ENCODE measurements at regions not wholly inside any gene's neighbourhood (a gene's known extent, or its start where the extent isn't known, plus 50 kb on each side); places are given as distances from the start of the nearest gene placed in this dataset.

DNA sequence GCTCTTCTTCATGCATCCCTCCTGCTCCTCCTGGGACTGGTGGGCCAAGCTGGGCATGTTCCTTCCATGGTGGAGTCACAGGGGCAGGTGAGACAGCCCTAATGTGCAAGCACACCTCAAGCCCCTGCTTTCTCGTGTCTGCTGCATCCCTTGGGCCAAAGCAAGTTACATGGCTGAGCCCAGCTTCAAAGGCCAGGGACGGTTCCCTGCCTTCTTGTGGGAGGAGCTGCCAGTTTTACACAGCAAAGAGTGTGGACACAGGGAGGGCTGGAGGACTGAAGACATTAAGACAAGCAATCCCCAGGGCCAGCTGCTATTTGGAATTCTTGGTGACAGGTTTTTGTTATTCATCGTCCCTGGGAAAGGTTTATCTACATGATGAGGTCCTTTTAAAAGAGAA is 175.2 kb upstream of the CACNA1E start:
- TF ChIP-seq POLR2A (IDR thresholded peaks at IDR 0.05) (no peak), EP300 (IDR thresholded peaks at IDR 0.05) (no peak)
- TF ChIP-seq, protein P1, sequence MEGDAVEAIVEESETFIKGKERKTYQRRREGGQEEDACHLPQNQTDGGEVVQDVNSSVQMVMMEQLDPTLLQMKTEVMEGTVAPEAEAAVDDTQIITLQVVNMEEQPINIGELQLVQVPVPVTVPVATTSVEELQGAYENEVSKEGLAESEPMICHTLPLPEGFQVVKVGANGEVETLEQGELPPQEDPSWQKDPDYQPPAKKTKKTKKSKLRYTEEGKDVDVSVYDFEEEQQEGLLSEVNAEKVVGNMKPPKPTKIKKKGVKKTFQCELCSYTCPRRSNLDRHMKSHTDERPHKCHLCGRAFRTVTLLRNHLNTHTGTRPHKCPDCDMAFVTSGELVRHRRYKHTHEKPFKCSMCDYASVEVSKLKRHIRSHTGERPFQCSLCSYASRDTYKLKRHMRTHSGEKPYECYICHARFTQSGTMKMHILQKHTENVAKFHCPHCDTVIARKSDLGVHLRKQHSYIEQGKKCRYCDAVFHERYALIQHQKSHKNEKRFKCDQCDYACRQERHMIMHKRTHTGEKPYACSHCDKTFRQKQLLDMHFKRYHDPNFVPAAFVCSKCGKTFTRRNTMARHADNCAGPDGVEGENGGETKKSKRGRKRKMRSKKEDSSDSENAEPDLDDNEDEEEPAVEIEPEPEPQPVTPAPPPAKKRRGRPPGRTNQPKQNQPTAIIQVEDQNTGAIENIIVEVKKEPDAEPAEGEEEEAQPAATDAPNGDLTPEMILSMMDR (IDR thresholded peaks at IDR 0.05), result no peak
- 24 to 39% methylated on average over 3 of the region's 3 CpGs for WGBS, 2 donors
- H3K36me3 ChIP-seq, result no peaks in the 10 kb centered on the region

DNA sequence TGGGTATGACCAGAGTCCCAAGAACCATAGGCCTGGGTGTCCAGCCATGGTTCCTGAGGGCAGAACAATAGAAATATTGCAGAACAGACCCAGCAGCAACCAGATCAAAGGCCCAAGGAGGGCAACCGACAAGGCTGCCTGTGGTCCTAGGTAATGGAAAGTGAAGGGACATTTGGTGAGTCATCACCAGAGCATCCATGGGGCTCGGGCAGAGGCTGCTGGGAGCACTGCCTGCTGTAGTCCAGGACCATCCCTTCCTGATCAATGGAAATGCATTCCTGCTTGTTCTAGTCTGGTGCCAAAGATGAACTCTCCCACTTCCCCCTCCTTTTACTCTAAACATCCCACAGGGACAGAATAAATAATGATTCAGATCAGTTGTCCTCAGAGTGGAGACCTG is 172.8 kb upstream of the CACNA1E start:
- no peak for DNase-seq (ENCODE audit: low spot score in 2 of 2)
- no peaks in the 10 kb centered on the region for H3K4me1 ChIP-seq
- H3K27ac ChIP-seq, result no peak overlapping the region
- H3K27me3 ChIP-seq, result peaks cover 0 to 15% of the 10 kb centered on the region in 2 donors
- no peaks in the 10 kb centered on the region for H3K36me3 ChIP-seq
- no peak overlapping the region for H3K4me3 ChIP-seq
- H3K9me3 ChIP-seq, result no peaks in the 10 kb centered on the region
- 70 to 74% methylated on average over 1 to 2 of the region's 2 CpGs for WGBS, 2 donors
- TF ChIP-seq POLR2A (IDR thresholded peaks at IDR 0.05), result no peak
- TF ChIP-seq EP300 (IDR thresholded peaks at IDR 0.05), result no peak
- TF ChIP-seq, protein P1 (IDR thresholded peaks at IDR 0.05), result no peak

More for the DNA sequence above, 175.2 kb upstream of the CACNA1E start:
- peaks cover 0 to 3% of the 10 kb centered on the region in 2 donors for H3K27me3 ChIP-seq
- H3K4me3 ChIP-seq, result no peak overlapping the region
- DNase-seq (ENCODE audit: low spot score in 2 of 2), result no peak
- peaks cover 0 to 6% (median 0%) of the 10 kb centered on the region in 4 donors for H3K9me3 ChIP-seq
- no peak overlapping the region for H3K27ac ChIP-seq
- H3K4me1 ChIP-seq, result no peaks in the 10 kb centered on the region

DNA sequence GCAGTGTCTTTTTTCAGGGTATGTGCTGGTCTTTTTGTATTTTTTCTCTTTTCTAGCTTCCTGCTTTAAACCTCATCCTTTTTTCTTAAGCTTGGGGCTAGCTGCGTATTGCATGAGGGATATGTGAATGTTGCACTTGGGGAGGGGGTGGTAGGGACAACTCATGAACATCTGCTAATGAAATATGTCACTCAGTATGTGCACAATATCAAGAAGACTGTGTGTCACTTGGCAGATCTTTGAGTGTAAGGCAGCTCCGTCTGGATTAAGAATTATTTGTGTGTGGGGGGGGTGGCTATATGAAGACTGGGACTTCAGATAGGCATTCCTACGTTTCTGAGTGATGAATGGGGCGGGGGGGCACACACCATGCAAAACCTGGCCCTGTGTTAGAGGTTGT is 170.4 kb upstream of the CACNA1E start:
- Histone ChIP-seq H3K36me3 (no peaks in the 10 kb centered on the region), H3K4me1 (peaks cover 0 to 11% (median 0%) of the 10 kb centered on the region in 4 donors), H3K27me3 (peaks cover 0 to 39% of the 10 kb centered on the region in 2 donors), H3K9me3 (no peaks in the 10 kb centered on the region), H3K4me3 (no peak overlapping the region), H3K27ac (no peak overlapping the region)
- 49 to 53% methylated on average over 4 of the region's 4 CpGs for WGBS, 2 donors
- no peak for DNase-seq (ENCODE audit: low spot score in 2 of 2)
- TF ChIP-seq, protein P1 (IDR thresholded peaks at IDR 0.05), result no peak
- TF ChIP-seq POLR2A (IDR thresholded peaks at IDR 0.05) (no peak), EP300 (IDR thresholded peaks at IDR 0.05) (no peak)

DNA sequence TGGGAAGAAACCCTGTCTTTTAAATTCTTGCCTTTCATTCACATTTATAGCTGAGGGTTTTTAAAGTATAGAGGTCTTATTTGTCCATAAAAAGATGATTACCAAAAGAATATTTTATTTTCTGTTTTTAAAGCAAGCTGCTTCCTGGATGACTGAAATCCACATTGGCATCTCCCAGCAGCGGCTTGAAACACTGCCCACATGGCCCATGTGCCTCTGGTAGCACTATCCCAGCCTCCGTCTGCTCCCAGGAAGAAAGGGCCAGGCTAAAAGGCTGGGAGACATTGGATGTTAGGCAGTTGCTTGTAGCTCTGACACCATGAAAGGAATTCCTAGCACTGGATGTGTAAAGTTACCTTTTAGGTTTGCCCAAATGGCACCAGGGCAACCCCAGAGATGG is 169.9 kb upstream of the CACNA1E start:
- Histone ChIP-seq H3K27me3 (peaks cover 0 to 44% of the 10 kb centered on the region in 2 donors), H3K36me3 (no peaks in the 10 kb centered on the region), H3K4me1 (peaks cover 0 to 16% (median 0%) of the 10 kb centered on the region in 4 donors), H3K9me3 (no peaks in the 10 kb centered on the region), H3K27ac (no peak overlapping the region), H3K4me3 (no peak overlapping the region)
- DNase-seq (ENCODE audit: low spot score in 2 of 2), result no peak
- TF ChIP-seq POLR2A (IDR thresholded peaks at IDR 0.05), result no peak
- no peak for TF ChIP-seq EP300 (IDR thresholded peaks at IDR 0.05)
- TF ChIP-seq, protein P1 (IDR thresholded peaks at IDR 0.05), result no peak
- 73 to 89% methylated on average over 2 of the region's 2 CpGs for WGBS, 2 donors

DNA sequence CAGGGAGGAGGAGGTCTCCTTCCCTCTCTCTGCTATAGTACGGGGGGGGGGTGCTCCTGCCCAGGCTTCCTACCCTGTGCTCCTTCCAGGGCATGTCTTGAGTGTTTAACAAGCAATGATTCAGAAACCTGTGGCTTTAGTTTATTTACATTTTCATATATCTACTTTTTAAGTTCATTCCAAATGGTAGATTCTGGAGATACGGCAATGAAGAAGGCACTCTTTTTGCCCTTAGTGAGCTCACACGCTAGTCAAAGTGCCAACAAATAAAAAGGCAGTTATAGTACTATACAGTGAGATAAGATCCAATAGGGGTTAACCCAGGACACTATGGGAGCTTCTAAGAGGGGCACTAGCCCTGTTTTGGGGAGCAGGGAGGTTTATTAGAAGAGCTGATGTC is 169.3 kb upstream of the CACNA1E start:
- Histone ChIP-seq H3K4me1 (peaks cover 0 to 17% (median 0%) of the 10 kb centered on the region in 4 donors), H3K36me3 (no peaks in the 10 kb centered on the region), H3K27me3 (peaks cover 0 to 50% of the 10 kb centered on the region in 2 donors), H3K4me3 (no peak overlapping the region), H3K27ac (no peak overlapping the region), H3K9me3 (no peaks in the 10 kb centered on the region)
- 83 to 87% methylated on average over 3 of the region's 3 CpGs for WGBS, 2 donors
- TF ChIP-seq POLR2A (IDR thresholded peaks at IDR 0.05) (no peak), EP300 (IDR thresholded peaks at IDR 0.05) (no peak)
- TF ChIP-seq, protein P1 (IDR thresholded peaks at IDR 0.05), result no peak
- no peak for DNase-seq (ENCODE audit: low spot score in 2 of 2)

Measured in tibial nerve (tissue), 4 donors.